ENCODE measurements at regions not wholly inside any gene's neighbourhood (a gene's known extent, or its start where the extent isn't known, plus 50 kb on each side); places are given as distances from the start of the nearest gene placed in this dataset.

GRCh38 chr16:6160871-6161270, 1063.3 kb upstream of the EEF2KMT start:
- DNase-seq: no peak

- DNase-seq: no peak
Measured at GRCh38 chr16:6160303-6160702, 1062.7 kb upstream of the EEF2KMT start.

DNA sequence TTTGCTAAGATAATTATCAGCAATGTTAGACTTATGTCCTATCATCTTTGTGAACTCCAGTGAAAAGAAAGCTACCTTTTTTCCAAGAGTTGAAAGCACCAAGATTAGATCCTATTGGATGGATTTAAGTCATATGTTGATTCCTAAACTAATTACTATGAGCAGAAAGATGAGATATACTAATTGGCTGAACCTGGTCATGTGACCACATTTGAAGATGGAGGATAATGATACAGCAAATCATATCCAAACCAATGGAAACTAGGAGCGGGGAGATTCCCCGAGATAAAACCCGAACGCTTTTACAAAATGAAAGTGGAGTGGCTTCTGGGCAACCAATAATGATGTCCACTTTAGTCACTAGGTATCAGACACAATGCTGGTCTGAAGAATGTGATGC, 1060.2 kb upstream of the EEF2KMT start:
- no peak for DNase-seq

DNA sequence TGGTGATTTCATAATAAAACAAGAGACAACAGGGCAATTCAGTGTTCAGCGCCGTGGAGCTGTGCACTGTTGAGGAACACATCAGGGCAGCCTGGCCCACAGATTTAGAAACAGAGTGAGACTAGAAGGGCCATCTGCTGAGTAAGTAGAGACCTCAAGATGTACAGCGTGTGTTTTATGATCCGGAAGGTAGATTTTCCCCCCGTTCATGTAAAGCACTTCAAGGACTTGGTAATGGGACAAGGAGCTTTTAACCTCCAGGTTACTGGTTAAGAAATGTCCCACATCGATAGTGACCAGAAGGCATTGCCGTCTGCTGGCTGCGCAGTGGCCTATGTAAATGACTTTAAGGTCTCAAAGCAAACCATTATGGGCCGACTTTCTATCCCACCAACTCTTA, 1057.7 kb upstream of the EEF2KMT start:
- DNase-seq: no peak

- DNase-seq: no peak
Measured at GRCh38 chr16:6153901-6154300, 1056.3 kb upstream of the EEF2KMT start.

GRCh38 chr16:6149031-6149430, 1051.4 kb upstream of the EEF2KMT start:
- DNase-seq: no peak

DNA sequence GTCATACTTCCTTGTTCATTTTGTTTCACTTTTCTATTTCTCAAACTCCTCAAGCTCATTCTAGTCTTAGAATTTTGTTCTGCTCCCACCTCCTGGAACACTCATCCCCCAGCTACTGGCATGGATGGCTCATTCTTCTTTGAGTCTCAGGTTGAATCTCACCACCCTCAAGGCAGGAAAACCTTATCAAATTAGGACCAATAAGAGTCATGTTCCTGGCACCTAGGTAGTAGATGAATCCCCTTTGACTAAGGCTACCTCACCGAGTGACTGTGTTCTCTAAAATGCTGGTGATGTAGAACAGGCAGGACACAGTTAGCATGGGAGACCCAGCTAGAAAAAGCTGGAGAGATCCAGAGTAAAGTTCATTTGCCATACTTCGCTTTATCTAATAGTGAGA, 1050.8 kb upstream of the EEF2KMT start:
- no peak for DNase-seq

- DNase-seq: no peak
Measured at GRCh38 chr16:6146874-6147425, 1049.4 kb upstream of the EEF2KMT start.

DNA sequence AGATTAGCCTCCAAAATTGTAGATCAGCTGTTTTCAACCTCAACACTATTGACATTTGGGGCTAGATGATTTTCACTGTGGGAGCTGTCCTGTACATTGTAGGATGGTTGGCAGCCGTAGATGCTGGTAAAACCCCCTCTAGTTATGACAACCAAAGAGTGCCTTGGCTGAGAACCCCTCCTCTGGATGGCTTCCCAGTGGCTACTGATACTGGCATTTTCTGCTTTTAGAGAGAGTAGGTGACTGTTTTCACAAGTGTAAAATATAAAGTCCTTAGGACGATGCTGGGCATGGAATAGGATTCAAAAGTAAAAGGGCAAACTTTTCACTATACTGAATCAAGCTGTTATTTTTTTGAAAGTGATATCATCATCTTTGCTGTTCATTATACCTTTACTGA, 1048.8 kb upstream of the EEF2KMT start:
- DNase-seq: no peak

DNA sequence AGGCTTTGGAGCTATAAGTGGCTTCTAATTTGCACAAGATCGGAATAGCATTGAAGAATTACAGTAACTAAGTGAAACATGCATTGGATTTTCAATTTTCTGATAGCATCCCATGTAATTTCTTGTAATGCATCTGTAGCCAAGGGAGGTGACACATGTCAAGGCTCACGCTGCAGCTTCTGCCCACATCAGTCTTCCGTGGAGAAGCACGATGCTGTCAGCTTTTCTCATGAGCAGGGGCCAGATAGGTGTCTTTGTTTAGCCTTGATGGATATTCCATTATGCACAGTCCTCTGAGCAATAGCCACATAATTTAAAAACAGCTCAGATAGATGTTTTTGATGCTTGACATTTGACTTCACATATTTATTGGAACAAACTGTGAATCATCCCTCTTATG, 1046.9 kb upstream of the EEF2KMT start:
- no peak for DNase-seq

GRCh38 chr16:6143020-6143419, 1045.4 kb upstream of the EEF2KMT start:
- no peak for DNase-seq

DNA sequence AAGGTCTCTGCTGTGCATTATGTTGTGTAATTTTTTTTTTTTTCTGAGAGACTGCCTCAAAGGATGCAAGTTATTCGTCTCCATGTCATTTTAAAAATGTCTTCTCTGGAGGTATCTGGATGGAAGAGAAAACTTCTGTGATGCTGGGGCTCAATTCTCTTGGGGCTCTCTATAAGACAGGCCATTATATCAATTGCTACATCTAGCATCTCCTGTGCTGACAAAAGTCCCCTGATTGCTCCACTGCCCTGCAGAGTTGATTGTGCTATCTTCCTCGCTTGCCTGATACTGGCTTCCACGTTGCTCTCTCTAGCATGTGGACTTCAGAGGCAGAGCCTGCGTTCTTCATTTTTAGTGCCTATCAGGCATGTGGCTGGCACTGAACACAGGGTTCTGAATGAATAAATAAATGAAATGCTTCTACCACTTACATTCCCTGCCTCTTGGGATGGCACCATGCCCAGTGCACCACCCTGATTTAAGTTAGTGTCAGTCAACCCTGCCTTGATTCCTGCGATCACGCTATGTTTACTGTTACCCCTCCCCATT, 1035.5 kb upstream of the EEF2KMT start:
- no peak for DNase-seq

DNA sequence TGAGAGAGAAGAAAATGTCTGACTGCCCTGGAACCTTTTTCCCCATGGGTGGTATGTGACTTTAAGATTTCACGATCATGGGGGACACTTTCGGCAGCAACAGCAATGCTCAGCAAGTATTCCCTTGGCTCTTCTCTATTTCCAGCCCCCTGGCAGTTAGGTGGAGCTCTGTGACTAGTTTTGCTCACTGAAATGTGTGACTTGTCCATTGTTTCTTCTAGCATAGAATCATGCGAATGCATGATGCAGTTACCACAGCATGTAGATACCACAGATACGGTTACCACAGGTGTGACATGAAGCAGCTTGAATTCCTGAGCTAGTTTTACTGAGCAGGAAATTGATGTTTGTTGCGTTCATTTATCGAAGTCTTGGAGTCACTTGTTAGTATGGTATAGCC, 1034.5 kb upstream of the EEF2KMT start:
- DNase-seq: no peak

DNA sequence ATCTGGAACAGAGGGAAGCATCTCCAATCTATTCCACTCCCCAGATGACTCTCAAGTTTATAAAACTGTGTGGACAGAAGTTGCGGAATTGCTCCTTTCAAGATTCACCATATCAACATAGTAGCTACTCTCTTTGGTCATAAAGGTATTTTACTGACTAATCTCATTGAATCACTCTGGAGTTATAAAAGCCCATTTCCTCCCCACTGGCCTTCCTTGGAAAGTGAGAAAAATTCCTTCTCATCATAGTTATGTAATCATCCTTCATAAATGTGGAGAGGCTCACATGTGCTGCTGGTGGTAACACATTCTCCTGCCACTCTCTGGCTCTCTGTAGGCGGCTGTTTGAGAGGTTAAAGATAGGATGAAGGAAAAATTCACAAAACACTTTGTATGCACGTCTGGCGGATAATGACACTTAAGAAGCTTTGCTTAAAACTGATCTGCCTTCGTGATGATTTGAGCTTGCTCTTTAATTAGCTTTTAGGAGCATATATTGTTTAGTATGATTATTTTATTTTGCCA, 1034.0 kb upstream of the EEF2KMT start:
- DNase-seq: no peak

DNA sequence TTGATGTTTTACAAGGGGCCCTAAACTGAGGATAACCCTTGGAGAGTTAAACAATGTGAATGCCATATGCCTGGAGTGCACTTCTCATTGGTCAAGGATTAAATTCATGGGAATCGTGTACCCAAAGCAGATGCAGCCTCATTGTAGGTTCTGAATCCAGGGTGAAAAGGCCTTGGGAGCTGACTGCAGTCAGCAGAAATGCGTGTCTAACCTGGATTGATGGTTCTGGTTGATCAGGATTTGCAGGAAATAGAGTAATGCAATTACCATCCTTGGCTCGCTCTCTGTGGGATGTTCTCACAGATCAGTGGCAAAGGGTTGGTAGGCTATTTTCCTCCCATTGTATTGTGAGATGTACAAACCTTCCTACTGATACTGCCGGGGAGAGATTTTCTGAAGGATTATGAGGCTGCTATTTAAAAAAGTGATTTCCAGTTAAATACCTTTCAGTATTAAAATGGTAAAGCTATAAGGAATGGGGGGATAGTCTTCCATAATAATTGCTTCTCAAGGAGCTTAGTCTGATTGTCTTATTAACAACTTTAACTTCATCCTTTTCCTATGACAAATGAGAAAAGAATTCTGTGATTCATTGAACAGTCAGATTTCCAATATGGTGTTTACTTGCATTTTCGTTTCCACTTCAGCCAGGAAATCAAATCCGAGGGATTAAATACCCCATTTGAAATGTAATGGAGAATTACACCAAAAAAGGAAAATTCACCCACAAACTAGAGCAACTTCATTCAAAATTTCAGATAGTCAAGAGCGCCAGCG, 1028.1 kb upstream of the EEF2KMT start:
- no peak for DNase-seq

DNA sequence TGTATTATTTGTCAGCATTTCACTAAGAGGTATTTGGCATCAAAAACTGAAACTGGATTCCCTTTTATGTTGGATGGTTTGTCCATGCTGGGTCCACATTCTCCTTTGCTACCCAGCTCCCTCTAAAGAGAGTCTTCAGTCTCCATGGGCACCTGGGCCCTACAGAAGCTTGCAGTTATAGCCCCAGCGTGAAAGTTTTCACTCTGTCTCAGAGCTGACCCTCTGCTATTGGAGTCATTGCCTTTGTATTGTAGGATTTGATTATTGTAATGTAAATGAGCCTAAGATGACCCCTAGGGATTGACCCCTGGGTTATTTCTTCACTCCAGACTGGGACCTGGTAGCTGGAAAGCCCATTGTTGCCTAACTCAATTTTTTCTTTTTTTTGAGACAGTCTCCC, 1026.5 kb upstream of the EEF2KMT start:
- no peak for DNase-seq

- no peak for DNase-seq
Measured at GRCh38 chr16:6122401-6122800, 1024.8 kb upstream of the EEF2KMT start.

GRCh38 chr16:6114691-6115090, 1017.1 kb upstream of the EEF2KMT start:
- DNase-seq: no peak

DNA sequence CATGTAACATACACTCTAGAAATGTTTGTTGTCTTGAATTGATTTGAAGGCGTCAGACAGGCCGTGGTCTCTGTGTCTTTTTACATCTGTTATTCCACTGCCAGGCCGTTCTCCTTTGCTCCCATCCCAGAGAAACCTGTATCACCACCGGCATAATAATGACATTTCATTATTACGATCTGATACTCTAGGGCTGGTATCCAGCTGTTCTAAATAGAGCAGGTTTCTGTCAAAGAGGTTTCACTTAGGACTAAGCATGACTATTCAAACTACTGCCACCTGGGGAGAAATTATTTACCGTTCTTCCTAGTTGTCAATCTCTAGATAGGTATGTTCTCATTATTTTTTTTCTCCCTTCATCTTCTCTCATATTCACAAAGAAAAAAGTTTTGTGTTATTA, 1016.2 kb upstream of the EEF2KMT start:
- no peak for DNase-seq

DNA sequence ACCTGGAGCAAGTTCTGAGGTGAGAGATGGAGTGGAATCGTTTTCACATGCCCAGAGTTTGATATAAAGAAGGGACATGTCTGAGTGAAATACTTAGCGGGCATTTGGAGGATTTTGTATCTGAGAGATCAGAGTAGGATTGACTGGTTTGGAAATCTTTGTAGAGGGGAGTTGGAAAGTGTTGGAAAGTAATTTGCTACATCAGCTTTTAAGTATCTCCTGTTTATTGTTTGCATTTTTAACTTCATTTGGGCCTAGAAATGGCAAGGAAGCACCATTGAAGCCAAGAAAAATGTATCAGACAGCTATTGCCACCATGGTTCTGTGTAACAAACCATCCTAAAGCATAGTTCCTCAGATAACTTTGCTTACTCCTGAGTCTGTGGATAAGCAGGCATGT, 1015.1 kb upstream of the EEF2KMT start:
- no peak for DNase-seq

DNA sequence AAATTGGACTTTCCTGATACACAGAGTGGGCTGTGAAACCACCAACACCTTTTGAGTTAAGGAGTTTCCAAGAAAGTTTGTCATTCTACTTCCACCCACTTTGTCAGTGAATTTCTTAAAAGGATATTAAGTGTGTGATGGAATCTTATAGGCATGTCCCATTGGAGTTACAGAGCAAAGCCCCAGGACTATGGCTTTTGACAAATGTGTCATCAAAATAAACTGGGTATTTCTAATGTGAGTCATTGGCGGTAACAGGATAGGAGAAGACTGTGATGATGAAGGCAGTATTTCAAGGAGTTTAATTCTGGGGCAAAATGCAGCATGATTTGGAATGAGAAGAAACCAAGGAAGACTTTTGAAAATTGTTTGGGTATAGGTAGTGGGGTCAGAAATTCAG, 1013.8 kb upstream of the EEF2KMT start:
- DNase-seq: no peak

- DNase-seq: no peak
Measured at GRCh38 chr16:6110346-6110745, 1012.8 kb upstream of the EEF2KMT start.

DNA sequence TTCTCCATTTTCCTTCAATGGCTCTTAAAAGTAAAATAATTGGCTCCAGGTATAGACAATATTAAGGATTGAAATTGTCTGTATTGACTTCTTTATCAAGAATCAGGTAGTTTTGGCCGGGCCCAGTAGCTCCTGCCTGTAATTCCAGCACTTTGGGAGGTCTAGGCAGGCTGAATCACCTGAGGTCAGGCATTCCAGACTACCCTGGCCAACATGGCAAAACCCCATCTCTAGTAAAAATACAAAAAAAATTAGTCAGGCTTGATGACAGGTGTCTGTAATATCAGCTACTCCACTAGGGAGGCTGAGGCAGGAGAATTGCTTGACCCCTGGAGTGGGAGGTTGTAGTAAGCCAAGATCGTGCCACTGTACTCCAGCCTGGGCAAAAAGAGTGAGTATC, 1008.5 kb upstream of the EEF2KMT start:
- DNase-seq: no peak

DNA sequence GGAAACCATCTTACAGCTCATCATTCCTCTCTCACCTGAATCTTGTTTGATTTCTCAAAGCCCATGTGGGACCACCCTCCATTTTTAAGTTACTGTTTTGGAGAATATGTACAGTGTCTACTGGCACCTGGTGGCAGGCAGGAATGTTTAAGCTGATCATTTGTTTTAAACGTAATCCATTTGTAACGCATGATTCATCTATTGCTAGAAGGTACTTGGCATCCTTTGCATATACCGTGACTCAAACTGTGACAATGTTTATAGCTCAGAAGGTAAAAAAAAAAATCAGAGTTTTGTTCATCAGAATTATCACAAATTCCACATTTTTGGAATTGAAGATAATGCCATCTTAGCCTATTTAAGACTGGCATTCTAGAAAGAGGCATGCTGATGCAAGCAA, 1007.5 kb upstream of the EEF2KMT start:
- DNase-seq: no peak

- peak; percentile 17 for DNase-seq
Measured at GRCh38 chr16:6104428-6104827, 1006.8 kb upstream of the EEF2KMT start.

Measured in DMS153 (cell line).